HCT116 (cell line): ENCODE measurements at regions not wholly inside any gene's neighbourhood (a gene's known extent, or its start where the extent isn't known, plus 50 kb on each side); places are given as distances from the start of the nearest gene placed in this dataset.
"Not testable (repeated sequence)": the region's sequence is repeated elsewhere in the genome, so short reads cannot be mapped to it uniquely, and the experiment has no call there.

Experiments used
- CBX3 ChIP-seq: IDR thresholded peaks from 2 replicates; pipeline ENCODE4 v1.6.1; 2012; ENCODE audit warnings: low read depth
- EZH2 ChIP-seq: fragments of 200-600 bp; sonication (generic); IDR thresholded peaks from 2 replicates; pipeline ENCODE4 v1.6.1; 2017; ENCODE audit warnings: antibody characterized with exemption, mixed run types
- MAX ChIP-seq: IDR thresholded peaks from 2 replicates; pipeline ENCODE4 v1.6.1; 2012
- POLR2A ChIP-seq: IDR thresholded peaks from 2 replicates; pipeline ENCODE4 v1.7.0; 2011; ENCODE audit warnings: borderline replicate concordance; ENCODE audit not compliant: insufficient read depth, insufficient read length; ENCODE audit errors: extremely low read depth
- SP1 ChIP-seq: IDR thresholded peaks from 2 replicates; pipeline ENCODE4 v1.6.1; 2012; ENCODE audit warnings: low read depth
- ZBTB33 ChIP-seq: IDR thresholded peaks from 2 replicates; pipeline ENCODE4 v1.6.1; 2011; ENCODE audit warnings: mild to moderate bottlenecking, low read length, moderate library complexity; ENCODE audit not compliant: insufficient replicate concordance; ENCODE audit errors: extremely low read depth

GRCh38 chr6:133812446-133812845 lies 76.5 kb upstream of the TCF21 start:
- not testable (repeated sequence) for TF ChIP-seq POLR2A, EZH2, MAX, ZBTB33, CBX3, SP1
